Suppressor macrophage treated with lipopolysaccharide for 1 hour (primary cell): ENCODE measurements at regions not wholly inside any gene's neighbourhood (a gene's known extent, or its start where the extent isn't known, plus 50 kb on each side); places are given as distances from the start of the nearest gene placed in this dataset.
"Not testable (repeated sequence)": the region's sequence is repeated elsewhere in the genome, so short reads cannot be mapped to it uniquely, and the experiment has no call there.

ENCODE experiments used
- DNase-seq, 3 donors: peaks; one replicate each; pipeline ENCODE4 v3.0.0-alpha.2; 2020 to 2022

- no peak for DNase-seq
Observed at GRCh38 chr5:2569176-2569575, 182.3 kb downstream of the IRX2 start.

- no peak for DNase-seq
Observed at GRCh38 chr5:2566284-2566683, 185.2 kb downstream of the IRX2 start.

- no peak for DNase-seq
Observed at GRCh38 chr5:2565147-2565546, 186.3 kb downstream of the IRX2 start.

- DNase-seq = no peak
Observed at GRCh38 chr5:2563046-2563445, 188.4 kb downstream of the IRX2 start.

GRCh38 chr5:2562036-2562435 is 189.4 kb downstream of the IRX2 start:
- no peak for DNase-seq

- DNase-seq = no peak
Observed at GRCh38 chr5:2560435-2560834, 191.0 kb downstream of the IRX2 start.

GRCh38 chr5:2557435-2557834 is 194.0 kb downstream of the IRX2 start:
- DNase-seq = no peak

GRCh38 chr5:2556375-2556966 is 195.0 kb downstream of the IRX2 start:
- DNase-seq = no peak

GRCh38 chr5:2553611-2554010 is 197.9 kb downstream of the IRX2 start:
- no peak for DNase-seq

- DNase-seq = no peak
Observed at GRCh38 chr5:2550509-2550908, 201.0 kb downstream of the IRX2 start.

GRCh38 chr5:2549900-2550299 is 201.6 kb downstream of the IRX2 start:
- DNase-seq = no peak

GRCh38 chr5:2549354-2549753 is 202.1 kb downstream of the IRX2 start:
- DNase-seq = no peak

GRCh38 chr5:2546938-2547337 is 204.5 kb downstream of the IRX2 start:
- DNase-seq = no peak

GRCh38 chr5:2544003-2544402 is 207.5 kb downstream of the IRX2 start:
- DNase-seq = no peak

GRCh38 chr5:2542821-2543220 is 208.7 kb downstream of the IRX2 start:
- DNase-seq = no peak

- no peak for DNase-seq
Observed at GRCh38 chr5:2542026-2542425, 209.5 kb downstream of the IRX2 start.

- no peak for DNase-seq
Observed at GRCh38 chr5:2538169-2538568, 213.3 kb downstream of the IRX2 start.

GRCh38 chr5:2537378-2538145 is 213.9 kb downstream of the IRX2 start:
- DNase-seq = no peak

- no peak for DNase-seq
Observed at GRCh38 chr5:2536632-2537377, 214.7 kb downstream of the IRX2 start.

GRCh38 chr5:2534970-2535369 is 216.5 kb downstream of the IRX2 start:
- DNase-seq = no peak

GRCh38 chr5:2534251-2534650 is 217.2 kb downstream of the IRX2 start:
- DNase-seq = no peak

- not testable (repeated sequence) for DNase-seq
Observed at GRCh38 chr5:2533848-2534247, 217.6 kb downstream of the IRX2 start.

GRCh38 chr5:2532809-2533208 is 218.7 kb downstream of the IRX2 start:
- no peak for DNase-seq

GRCh38 chr5:2531318-2531717 is 220.2 kb downstream of the IRX2 start:
- no peak for DNase-seq
